Activated naive CD8-positive, alpha-beta T cell treated with anti-CD3 and anti-CD28 coated beads for 36 hours (primary cell): ENCODE measurements at regions not wholly inside any gene's neighbourhood (a gene's known extent, or its start where the extent isn't known, plus 50 kb on each side); places are given as distances from the start of the nearest gene placed in this dataset.

Experiments used
- DNase-seq: peaks from one replicate; pipeline ENCODE4 v3.0.0; 2021
- H3K27ac Mint-ChIP-seq: one replicate; pipeline ENCODE4 v1.8.0; 2022; ENCODE audit warnings: mild to moderate bottlenecking, moderate library complexity, mixed read lengths
- H3K27me3 Mint-ChIP-seq: one replicate; pipeline ENCODE4 v1.8.0; 2022; ENCODE audit warnings: mild to moderate bottlenecking, mixed read lengths
- H3K36me3 Mint-ChIP-seq: one replicate; pipeline ENCODE4 v1.8.0; 2021; ENCODE audit warnings: mild to moderate bottlenecking, mixed read lengths
- H3K4me1 Mint-ChIP-seq: one replicate; pipeline ENCODE4 v1.8.0; 2021; ENCODE audit warnings: mixed read lengths
- H3K4me3 Mint-ChIP-seq: one replicate; pipeline ENCODE4 v1.8.0; 2022; ENCODE audit warnings: mild to moderate bottlenecking, moderate library complexity, mixed read lengths
- H3K9me3 Mint-ChIP-seq: one replicate; pipeline ENCODE4 v1.8.0; 2022; ENCODE audit warnings: mixed read lengths

GRCh38 chr16:88276591-88276990 is 106.2 kb upstream of the ZNF469 start:
- no peaks in the 10 kb centered on the region for H3K27me3 Mint-ChIP-seq
- peaks cover 3% of the 10 kb centered on the region for H3K9me3 Mint-ChIP-seq
- no peak for DNase-seq
- no peaks in the 10 kb centered on the region for H3K36me3 Mint-ChIP-seq
- no peak overlapping the region for H3K4me3 Mint-ChIP-seq
- H3K27ac Mint-ChIP-seq: no peak overlapping the region
- no peaks in the 10 kb centered on the region for H3K4me1 Mint-ChIP-seq

GRCh38 chr16:88279998-88280397 is 102.8 kb upstream of the ZNF469 start:
- Mint-ChIP-seq H3K4me3 (no peak overlapping the region), H3K27ac (no peak overlapping the region), H3K4me1 (no peaks in the 10 kb centered on the region), H3K36me3 (no peaks in the 10 kb centered on the region), H3K9me3 (peaks cover 3% of the 10 kb centered on the region), H3K27me3 (peaks cover 3% of the 10 kb centered on the region)
- no peak for DNase-seq

GRCh38 chr16:88281858-88282563 is 100.7 kb upstream of the ZNF469 start:
- Mint-ChIP-seq H3K27ac (no peak overlapping the region), H3K36me3 (no peaks in the 10 kb centered on the region), H3K27me3 (peaks cover 3% of the 10 kb centered on the region), H3K4me3 (no peak overlapping the region), H3K4me1 (no peaks in the 10 kb centered on the region), H3K9me3 (peaks cover 7% of the 10 kb centered on the region)
- no peak for DNase-seq

GRCh38 chr16:88282564-88283395 is 100.0 kb upstream of the ZNF469 start:
- Mint-ChIP-seq H3K4me1 (no peaks in the 10 kb centered on the region), H3K4me3 (no peak overlapping the region), H3K36me3 (no peaks in the 10 kb centered on the region), H3K9me3 (peaks cover 11% of the 10 kb centered on the region), H3K27ac (no peak overlapping the region), H3K27me3 (peaks cover 3% of the 10 kb centered on the region)
- DNase-seq: no peak

- H3K4me1 Mint-ChIP-seq: no peaks in the 10 kb centered on the region
- no peak overlapping the region for H3K4me3 Mint-ChIP-seq
- H3K27me3 Mint-ChIP-seq: peaks cover 3% of the 10 kb centered on the region
- H3K27ac Mint-ChIP-seq: no peak overlapping the region
- DNase-seq: no peak
- peaks cover 11% of the 10 kb centered on the region for H3K9me3 Mint-ChIP-seq
- no peaks in the 10 kb centered on the region for H3K36me3 Mint-ChIP-seq
These were observed 99.2 kb upstream of the ZNF469 start for GRCh38 chr16:88283596-88283995.

GRCh38 chr16:88284101-88284500 is 98.7 kb upstream of the ZNF469 start:
- no peak for DNase-seq
- no peak overlapping the region for H3K27ac Mint-ChIP-seq
- H3K9me3 Mint-ChIP-seq: peaks cover 9% of the 10 kb centered on the region
- no peak overlapping the region for H3K4me3 Mint-ChIP-seq
- H3K4me1 Mint-ChIP-seq: no peaks in the 10 kb centered on the region
- H3K36me3 Mint-ChIP-seq: no peaks in the 10 kb centered on the region
- peaks cover 3% of the 10 kb centered on the region for H3K27me3 Mint-ChIP-seq

GRCh38 chr16:88284626-88285513 is 97.9 kb upstream of the ZNF469 start:
- Mint-ChIP-seq H3K36me3 (no peaks in the 10 kb centered on the region), H3K27ac (no peak overlapping the region), H3K27me3 (peaks cover 3% of the 10 kb centered on the region), H3K9me3 (peaks cover 8% of the 10 kb centered on the region), H3K4me1 (no peaks in the 10 kb centered on the region), H3K4me3 (no peak overlapping the region)
- no peak for DNase-seq

GRCh38 chr16:88285514-88285822 is 97.3 kb upstream of the ZNF469 start:
- Mint-ChIP-seq H3K4me1 (no peaks in the 10 kb centered on the region), H3K9me3 (peaks cover 8% of the 10 kb centered on the region), H3K36me3 (no peaks in the 10 kb centered on the region), H3K4me3 (no peak overlapping the region), H3K27ac (no peak overlapping the region), H3K27me3 (peaks cover 3% of the 10 kb centered on the region)
- no peak for DNase-seq

GRCh38 chr16:88286301-88286923 is 96.3 kb upstream of the ZNF469 start:
- no peak for DNase-seq
- peaks cover 8% of the 10 kb centered on the region for H3K9me3 Mint-ChIP-seq
- H3K4me3 Mint-ChIP-seq: no peak overlapping the region
- no peaks in the 10 kb centered on the region for H3K36me3 Mint-ChIP-seq
- no peak overlapping the region for H3K27ac Mint-ChIP-seq
- H3K4me1 Mint-ChIP-seq: no peaks in the 10 kb centered on the region
- peaks cover 3% of the 10 kb centered on the region for H3K27me3 Mint-ChIP-seq

GRCh38 chr16:88287219-88287618 is 95.5 kb upstream of the ZNF469 start:
- Mint-ChIP-seq H3K27me3 (peaks cover 3% of the 10 kb centered on the region), H3K4me1 (no peaks in the 10 kb centered on the region), H3K36me3 (no peaks in the 10 kb centered on the region), H3K9me3 (peaks cover 8% of the 10 kb centered on the region), H3K4me3 (no peak overlapping the region), H3K27ac (no peak overlapping the region)
- no peak for DNase-seq

- no peak for DNase-seq
- Mint-ChIP-seq H3K4me3 (no peak overlapping the region), H3K27ac (no peak overlapping the region), H3K36me3 (no peaks in the 10 kb centered on the region), H3K27me3 (peaks cover 3% of the 10 kb centered on the region), H3K9me3 (peaks cover 8% of the 10 kb centered on the region), H3K4me1 (no peaks in the 10 kb centered on the region)
These were observed 94.5 kb upstream of the ZNF469 start for GRCh38 chr16:88288303-88288702.

GRCh38 chr16:88289001-88289400 is 93.8 kb upstream of the ZNF469 start:
- peaks cover 3% of the 10 kb centered on the region for H3K27me3 Mint-ChIP-seq
- peaks cover 8% of the 10 kb centered on the region for H3K9me3 Mint-ChIP-seq
- H3K36me3 Mint-ChIP-seq: no peaks in the 10 kb centered on the region
- no peak overlapping the region for H3K4me3 Mint-ChIP-seq
- no peaks in the 10 kb centered on the region for H3K4me1 Mint-ChIP-seq
- no peak for DNase-seq
- no peak overlapping the region for H3K27ac Mint-ChIP-seq

GRCh38 chr16:88289561-88289960 is 93.2 kb upstream of the ZNF469 start:
- H3K36me3 Mint-ChIP-seq: no peaks in the 10 kb centered on the region
- H3K27ac Mint-ChIP-seq: no peak overlapping the region
- H3K4me1 Mint-ChIP-seq: no peaks in the 10 kb centered on the region
- H3K9me3 Mint-ChIP-seq: peaks cover 8% of the 10 kb centered on the region
- no peak for DNase-seq
- H3K27me3 Mint-ChIP-seq: peaks cover 2% of the 10 kb centered on the region
- no peak overlapping the region for H3K4me3 Mint-ChIP-seq

- no peak for DNase-seq
- Mint-ChIP-seq H3K27me3 (no peaks in the 10 kb centered on the region), H3K4me3 (no peak overlapping the region), H3K27ac (no peak overlapping the region), H3K4me1 (no peaks in the 10 kb centered on the region), H3K36me3 (no peaks in the 10 kb centered on the region), H3K9me3 (peaks cover 8% of the 10 kb centered on the region)
These were observed 92.8 kb upstream of the ZNF469 start for GRCh38 chr16:88289968-88290401.
